ENCODE measurements at regions not wholly inside any gene's neighbourhood (a gene's known extent, or its start where the extent isn't known, plus 50 kb on each side); places are given as distances from the start of the nearest gene placed in this dataset.
A peak's percentile ranks its signal among the peaks of the same experiment; 100 is the strongest.
"Not testable (repeated sequence)": the region's sequence is repeated elsewhere in the genome, so short reads cannot be mapped to it uniquely, and the experiment has no call there.

DNA sequence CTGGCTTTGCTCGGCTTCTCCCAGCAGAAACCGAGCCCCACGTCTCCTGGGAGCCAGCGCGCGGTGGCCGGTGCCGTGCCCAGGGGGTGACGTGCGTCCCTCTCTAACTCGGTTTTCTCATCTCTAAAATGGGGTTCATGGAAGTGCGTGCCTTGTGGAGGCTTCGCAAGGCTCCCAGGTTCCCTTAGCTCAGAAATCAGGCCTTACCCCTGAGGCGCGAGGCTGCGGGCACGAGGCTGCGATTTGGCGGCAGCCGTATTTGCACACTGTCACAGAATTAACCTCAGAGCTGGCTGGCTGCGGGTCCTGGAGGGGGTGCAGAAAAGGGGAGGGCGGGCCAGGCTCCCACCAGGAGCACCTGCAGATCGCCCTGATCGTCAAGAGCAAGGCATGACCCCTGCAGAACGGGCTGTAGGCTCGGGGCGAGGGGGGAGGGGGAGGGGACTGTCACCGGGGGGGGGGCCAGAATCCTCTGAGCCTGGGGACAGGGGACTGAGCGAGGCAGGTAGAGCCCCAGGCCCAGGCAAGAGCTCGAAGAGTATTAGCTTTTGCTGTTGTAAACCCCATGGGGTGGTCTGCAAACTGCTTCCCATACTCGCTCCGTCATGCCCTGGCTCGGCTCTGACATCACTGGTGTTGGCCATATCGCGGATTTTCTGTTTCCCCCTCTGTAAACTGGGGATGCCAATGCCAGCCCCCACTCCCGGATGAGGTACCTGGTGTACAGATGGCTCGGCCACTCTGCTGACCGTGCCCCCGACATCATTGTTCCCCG, 62.2 kb downstream of the CCNE1 start:
- DNase-seq = no peak

GRCh38 chr19:29875931-29876330, 64.1 kb downstream of the CCNE1 start:
- DNase-seq = no peak

GRCh38 chr19:29876414-29876813, 64.6 kb downstream of the CCNE1 start:
- no peak for DNase-seq

- DNase-seq = not testable (repeated sequence)
These were observed 65.1 kb downstream of the CCNE1 start for GRCh38 chr19:29876908-29877307.

- DNase-seq = peak; percentile 35
These were observed 62.9 kb upstream of the URI1 start for GRCh38 chr19:29878973-29879654.

GRCh38 chr19:29879655-29879974, 62.4 kb upstream of the URI1 start:
- DNase-seq = no peak

GRCh38 chr19:29880498-29881081, 61.4 kb upstream of the URI1 start:
- DNase-seq = no peak

DNA sequence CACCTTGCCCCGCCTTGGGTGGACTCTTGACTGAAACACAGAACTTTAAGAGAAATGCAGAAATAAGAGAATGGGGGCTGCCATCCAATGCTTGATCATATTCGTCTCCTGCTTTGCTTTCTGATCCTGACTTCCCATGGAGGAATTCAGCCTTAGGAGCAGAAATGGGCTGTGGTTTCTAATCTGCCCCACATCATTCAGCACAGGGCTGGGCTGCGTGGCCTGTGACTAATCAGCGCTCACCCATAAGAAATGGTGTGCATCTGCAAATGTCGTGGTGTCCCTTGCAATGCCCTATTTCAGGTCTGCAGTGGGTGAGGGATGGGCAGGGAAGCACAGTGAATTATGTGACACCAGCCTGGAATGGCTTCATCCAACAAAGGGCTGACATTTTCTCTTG, 60.7 kb upstream of the URI1 start:
- no peak for DNase-seq

DNA sequence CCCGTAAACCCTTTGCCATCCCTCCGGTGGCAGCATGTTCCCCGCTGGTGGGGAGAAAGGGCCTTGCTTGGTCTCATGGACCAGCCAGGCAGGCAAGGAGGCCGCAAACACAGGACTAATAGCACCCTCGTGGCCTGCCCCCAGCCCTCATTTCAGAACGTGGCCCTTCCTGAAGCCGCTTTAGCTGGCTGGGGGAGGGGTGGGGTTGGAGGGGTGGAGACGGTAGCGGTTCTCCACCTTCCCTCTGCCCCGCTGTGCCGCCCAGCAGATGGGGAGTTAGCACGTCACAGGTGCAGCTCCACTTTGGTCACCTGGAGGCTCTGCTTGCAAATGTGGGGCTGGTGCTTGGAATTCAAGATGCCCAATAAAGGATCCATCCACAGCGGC, 59.3 kb upstream of the URI1 start:
- DNase-seq = no peak

GRCh38 chr19:29884044-29884443, 58.0 kb upstream of the URI1 start:
- DNase-seq = no peak

DNA sequence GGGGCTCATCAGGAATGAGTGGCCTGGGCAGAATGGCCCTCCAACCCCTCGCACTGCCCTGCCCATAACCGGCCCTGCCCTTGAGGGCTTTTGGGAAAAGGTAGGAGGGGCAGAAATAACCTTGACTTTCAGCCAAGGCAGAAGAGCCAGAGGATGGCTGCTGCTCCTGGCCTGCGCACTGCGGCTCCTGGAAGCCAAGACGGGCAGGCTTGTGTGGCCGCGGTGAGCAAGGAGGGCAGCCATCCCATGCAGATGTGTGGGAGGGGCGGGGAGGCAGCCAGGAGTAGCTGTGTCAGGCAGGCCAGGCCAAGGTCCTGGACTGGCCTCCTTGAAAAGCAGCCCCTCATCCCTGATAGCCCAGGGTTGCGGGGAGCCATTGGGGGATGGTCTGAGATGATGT, 57.6 kb upstream of the URI1 start:
- DNase-seq = no peak

DNA sequence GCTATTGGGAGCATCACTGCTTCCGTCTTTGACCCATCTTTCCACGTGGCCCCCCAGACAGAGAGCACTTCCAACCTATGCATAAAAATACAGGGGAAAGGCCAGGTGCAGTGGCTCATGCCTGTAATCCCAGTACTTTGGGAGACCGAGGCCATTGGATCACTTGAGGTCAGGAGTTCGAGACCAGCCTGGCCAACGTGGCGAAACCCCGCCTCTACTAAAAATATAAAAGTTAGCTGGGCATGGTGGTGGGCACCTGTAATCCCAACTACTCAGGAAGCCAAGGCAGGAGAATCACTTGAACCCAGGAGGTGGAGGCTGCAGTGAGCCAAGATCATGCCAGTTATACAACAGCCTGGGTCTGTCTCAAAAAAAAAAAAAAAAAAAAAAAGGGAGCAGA, 55.9 kb upstream of the URI1 start:
- DNase-seq = not testable (repeated sequence)

DNA sequence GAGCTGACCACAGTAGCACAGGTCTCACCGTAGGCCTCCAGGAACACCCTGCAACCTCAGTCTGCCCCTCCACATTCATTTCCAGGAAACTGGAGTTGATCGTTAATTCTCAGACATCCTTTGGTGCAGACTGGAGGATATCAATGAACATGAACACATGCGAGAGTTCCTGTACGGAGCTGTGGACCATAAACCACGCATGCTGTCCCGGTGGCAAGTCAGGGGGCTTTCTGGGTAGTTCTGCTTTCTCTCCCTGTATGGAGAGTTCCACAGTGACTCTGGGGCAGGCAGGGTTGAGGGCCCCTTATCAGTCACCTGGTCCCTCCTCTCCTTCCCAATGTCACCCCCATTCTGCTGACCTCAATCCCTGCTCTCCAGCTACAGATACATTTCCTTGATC, 55.5 kb upstream of the URI1 start:
- DNase-seq = no peak

DNA sequence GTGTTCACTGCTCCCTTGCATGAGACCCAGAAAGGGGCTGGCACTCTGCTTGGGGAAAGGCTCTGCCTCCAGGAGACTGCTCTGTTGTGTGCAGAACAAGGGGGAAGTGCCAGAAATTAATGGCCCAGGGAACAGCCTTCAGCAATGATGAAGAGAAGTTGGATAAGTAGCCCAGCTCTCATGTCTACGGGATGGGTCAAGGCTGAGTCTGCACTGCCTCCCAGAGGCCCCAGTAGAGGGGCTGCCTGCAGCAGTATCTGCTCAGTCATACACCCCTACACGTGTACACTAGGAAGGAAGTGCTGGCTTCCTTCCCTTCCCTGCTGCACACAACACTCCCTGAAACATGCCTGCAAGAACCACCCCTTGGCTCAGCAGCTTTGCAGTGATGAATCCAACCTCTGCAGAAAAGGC, 54.6 kb upstream of the URI1 start:
- no peak for DNase-seq

DNA sequence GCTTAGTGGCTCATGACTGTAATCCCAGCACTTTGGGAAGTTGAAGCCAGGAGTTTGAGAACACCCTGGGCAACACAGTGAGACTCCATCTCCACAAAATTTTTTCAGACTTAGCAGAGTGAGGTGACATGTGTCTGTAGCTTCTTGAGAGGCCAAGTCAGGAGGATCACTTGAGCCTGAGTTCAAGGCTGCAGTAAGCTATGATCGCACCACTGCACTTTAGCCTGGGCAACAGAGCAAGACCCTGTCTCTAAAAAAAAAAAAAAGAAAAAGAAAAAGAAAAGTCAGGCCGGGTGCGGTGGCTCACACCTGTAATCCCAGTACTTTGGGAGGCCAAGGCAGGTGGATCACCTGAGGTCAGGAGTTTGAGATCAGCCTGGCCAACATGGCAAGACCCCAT, 54.0 kb upstream of the URI1 start:
- not testable (repeated sequence) for DNase-seq

- no peak for DNase-seq
These were observed 52.3 kb upstream of the URI1 start for GRCh38 chr19:29889702-29890101.

GRCh38 chr19:29890392-29890791, 51.6 kb upstream of the URI1 start:
- no peak for DNase-seq

Measured in NCI-H226 (cell line).